GM12878 (cell line): ENCODE measurements at regions not wholly inside any gene's neighbourhood (a gene's known extent, or its start where the extent isn't known, plus 50 kb on each side); places are given as distances from the start of the nearest gene placed in this dataset.

Experiments
- ATF2 ChIP-seq: IDR thresholded peaks from 2 replicates; pipeline ENCODE4 v1.6.1; 2012; ENCODE audit warnings: low read length, inconsistent platforms
- POLR2A ChIP-seq: IDR thresholded peaks from 2 replicates; pipeline ENCODE4 v1.6.1; 2011; ENCODE audit warnings: low read depth, mild to moderate bottlenecking, low read length
- RAD21 ChIP-seq: IDR thresholded peaks from 2 replicates; pipeline ENCODE4 v1.6.1; 2011; ENCODE audit warnings: mild to moderate bottlenecking, low read depth, low read length, moderate library complexity; ENCODE audit not compliant: insufficient read depth
- SRF ChIP-seq, 2 experiments: IDR thresholded peaks; 2 replicates each; pipeline ENCODE4 v1.6.1; 2011; ENCODE audit warnings: low read depth in 2 of 2, low read length in 2 of 2, mild to moderate bottlenecking in 1 of 2, moderate library complexity in 1 of 2
- USF1 ChIP-seq: IDR thresholded peaks from 2 replicates; pipeline ENCODE4 v1.6.1; 2011; ENCODE audit warnings: borderline replicate concordance, low read depth, mild to moderate bottlenecking, moderate library complexity, mixed read lengths, low read length; ENCODE audit not compliant: insufficient read depth; ENCODE audit errors: extremely low read length
- ZNF24 ChIP-seq: fragments of 450-650 bp; IDR thresholded peaks from 2 replicates; pipeline ENCODE4 v1.6.1; 2017; ENCODE audit warnings: antibody characterized with exemption, mild to moderate bottlenecking

GRCh38 chr13:39107561-39107960, 69.3 kb downstream of the NHLRC3 start:
- no peak for TF ChIP-seq ZNF24
- no peak for TF ChIP-seq SRF (IDR thresholded peaks at IDR 0.05; ENCODE audit: low read depth in 2 of 2, low read length in 2 of 2)
- no peak for TF ChIP-seq RAD21
- no peak for TF ChIP-seq POLR2A
- TF ChIP-seq USF1, result no peak
- no peak for TF ChIP-seq ATF2
